ENCODE measurements at regions not wholly inside any gene's neighbourhood (a gene's known extent, or its start where the extent isn't known, plus 50 kb on each side); places are given as distances from the start of the nearest gene placed in this dataset.

DNA sequence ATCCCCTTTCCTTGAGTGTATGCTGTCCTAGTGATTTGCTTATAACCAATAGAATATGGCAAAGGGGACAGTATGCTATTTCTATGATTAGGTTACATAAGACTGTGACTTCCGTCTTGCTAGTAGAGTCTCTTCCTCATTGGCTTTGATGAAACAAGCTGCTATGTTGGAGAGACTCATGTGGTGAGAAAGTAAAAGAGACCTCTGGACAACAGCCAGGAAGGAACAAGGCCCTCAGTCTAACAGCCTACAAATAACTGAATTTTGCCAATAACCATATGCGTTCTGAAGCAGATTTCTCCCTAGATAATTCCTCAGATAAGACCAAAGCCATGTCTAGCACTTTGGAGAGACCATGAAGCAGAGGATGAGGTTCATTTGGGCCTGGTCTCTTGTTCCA is 134.5 kb upstream of the NAV3 start:
- TF ChIP-seq, protein P1, sequence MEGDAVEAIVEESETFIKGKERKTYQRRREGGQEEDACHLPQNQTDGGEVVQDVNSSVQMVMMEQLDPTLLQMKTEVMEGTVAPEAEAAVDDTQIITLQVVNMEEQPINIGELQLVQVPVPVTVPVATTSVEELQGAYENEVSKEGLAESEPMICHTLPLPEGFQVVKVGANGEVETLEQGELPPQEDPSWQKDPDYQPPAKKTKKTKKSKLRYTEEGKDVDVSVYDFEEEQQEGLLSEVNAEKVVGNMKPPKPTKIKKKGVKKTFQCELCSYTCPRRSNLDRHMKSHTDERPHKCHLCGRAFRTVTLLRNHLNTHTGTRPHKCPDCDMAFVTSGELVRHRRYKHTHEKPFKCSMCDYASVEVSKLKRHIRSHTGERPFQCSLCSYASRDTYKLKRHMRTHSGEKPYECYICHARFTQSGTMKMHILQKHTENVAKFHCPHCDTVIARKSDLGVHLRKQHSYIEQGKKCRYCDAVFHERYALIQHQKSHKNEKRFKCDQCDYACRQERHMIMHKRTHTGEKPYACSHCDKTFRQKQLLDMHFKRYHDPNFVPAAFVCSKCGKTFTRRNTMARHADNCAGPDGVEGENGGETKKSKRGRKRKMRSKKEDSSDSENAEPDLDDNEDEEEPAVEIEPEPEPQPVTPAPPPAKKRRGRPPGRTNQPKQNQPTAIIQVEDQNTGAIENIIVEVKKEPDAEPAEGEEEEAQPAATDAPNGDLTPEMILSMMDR (tag by site-specific recombination; IDR thresholded peaks at IDR 0.05) = no peak
- TF ChIP-seq ZNF37A (tag by site-specific recombination; IDR thresholded peaks at IDR 0.05) = no peak
- TF ChIP-seq ZNF518A (tag by site-specific recombination; conservative IDR thresholded peaks at IDR 0.05; ENCODE audit: low read depth) = no peak
- TF ChIP-seq KLF16 (tag by site-specific recombination; IDR thresholded peaks at IDR 0.05) = no peak
- TF ChIP-seq ZFP69B (tag by site-specific recombination; IDR thresholded peaks at IDR 0.05) = no peak

All from HEK293 (cell line).